Fibroblast of lung (primary cell): ENCODE measurements at regions not wholly inside any gene's neighbourhood (a gene's known extent, or its start where the extent isn't known, plus 50 kb on each side); places are given as distances from the start of the nearest gene placed in this dataset.

Experiments used
- EZH2 ChIP-seq: IDR thresholded peaks from 2 replicates; pipeline ENCODE4 v1.5.1; 2012; ENCODE audit warnings: low read length, control low read depth, mild to moderate bottlenecking; ENCODE audit errors: missing control alignments
- TF ChIP-seq, protein P1 (sequence below), 2 donors: IDR thresholded peaks in 1 of 2; conservative IDR thresholded peaks in 1 of 2; 1 replicate in 1 of 2; 2 replicates in 1 of 2; pipeline ENCODE4 v1.5.1; 2011 to 2012; ENCODE audit warnings: low read length in 2 of 2, control low read depth in 1 of 2, inconsistent platforms in 1 of 2, low read depth in 1 of 2, mild to moderate bottlenecking in 1 of 2

DNA sequence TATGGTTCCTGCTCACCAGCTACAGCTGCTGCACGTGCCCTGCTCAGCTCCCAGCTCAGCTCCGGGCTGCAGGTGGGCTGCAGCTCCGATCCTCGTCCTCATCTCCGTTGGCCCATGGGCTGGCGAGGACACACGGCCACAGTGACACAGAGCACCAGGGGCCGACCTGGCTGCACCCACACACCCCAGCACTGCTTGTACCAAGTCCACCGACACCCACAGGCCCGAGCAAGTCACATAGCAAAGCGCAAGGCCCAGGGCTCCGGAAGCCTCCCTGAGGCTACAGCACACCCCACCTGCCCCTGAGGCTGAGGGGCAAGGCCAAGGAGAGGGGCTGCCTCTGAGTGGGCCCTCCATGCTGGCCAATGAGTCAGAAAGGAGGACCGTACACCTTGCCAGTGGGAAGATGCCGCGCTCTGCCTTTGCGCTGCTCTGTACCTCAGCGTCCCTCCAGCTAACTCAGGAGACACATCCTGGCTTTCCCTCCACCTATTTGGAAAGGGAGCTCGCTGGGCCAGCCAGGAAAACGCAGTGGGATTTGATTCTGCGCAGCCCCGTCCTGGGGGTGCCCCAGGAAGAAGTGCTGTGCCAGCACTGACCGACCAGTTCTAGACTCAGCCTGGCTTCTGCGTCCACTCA lies 124.8 kb downstream of the SIK1 start:
- TF ChIP-seq EZH2, result no peak
- TF ChIP-seq, protein P1, sequence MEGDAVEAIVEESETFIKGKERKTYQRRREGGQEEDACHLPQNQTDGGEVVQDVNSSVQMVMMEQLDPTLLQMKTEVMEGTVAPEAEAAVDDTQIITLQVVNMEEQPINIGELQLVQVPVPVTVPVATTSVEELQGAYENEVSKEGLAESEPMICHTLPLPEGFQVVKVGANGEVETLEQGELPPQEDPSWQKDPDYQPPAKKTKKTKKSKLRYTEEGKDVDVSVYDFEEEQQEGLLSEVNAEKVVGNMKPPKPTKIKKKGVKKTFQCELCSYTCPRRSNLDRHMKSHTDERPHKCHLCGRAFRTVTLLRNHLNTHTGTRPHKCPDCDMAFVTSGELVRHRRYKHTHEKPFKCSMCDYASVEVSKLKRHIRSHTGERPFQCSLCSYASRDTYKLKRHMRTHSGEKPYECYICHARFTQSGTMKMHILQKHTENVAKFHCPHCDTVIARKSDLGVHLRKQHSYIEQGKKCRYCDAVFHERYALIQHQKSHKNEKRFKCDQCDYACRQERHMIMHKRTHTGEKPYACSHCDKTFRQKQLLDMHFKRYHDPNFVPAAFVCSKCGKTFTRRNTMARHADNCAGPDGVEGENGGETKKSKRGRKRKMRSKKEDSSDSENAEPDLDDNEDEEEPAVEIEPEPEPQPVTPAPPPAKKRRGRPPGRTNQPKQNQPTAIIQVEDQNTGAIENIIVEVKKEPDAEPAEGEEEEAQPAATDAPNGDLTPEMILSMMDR (conservative IDR thresholded peaks at IDR 0.05 in 1 of 2, IDR thresholded peaks at IDR 0.05 in 1 of 2; ENCODE audit: low read depth in 1 of 2, low read length in 2 of 2), result no peak
